GM13977 (cell line): ENCODE measurements at regions not wholly inside any gene's neighbourhood (a gene's known extent, or its start where the extent isn't known, plus 50 kb on each side); places are given as distances from the start of the nearest gene placed in this dataset.

Experiments
- DNase-seq: peaks from one replicate; pipeline ENCODE4 v3.0.0; 2012; ENCODE audit warnings: low spot score
- in situ Hi-C: fragments of 300-500 bp; cut with MboI; formaldehyde crosslinking; loops from one replicate; pipeline ENCODE4 v1.12.0; 2022; ENCODE audit warnings: low sequenced_read_pairs, low pct_unique_long_range_greater_than_20kb, mixed read lengths, inconsistent platforms; ENCODE audit not compliant: unreplicated experiment
- TF ChIP-seq, protein P1 (sequence below): IDR thresholded peaks from 2 replicates; pipeline ENCODE4 v1.5.1; 2012; ENCODE audit warnings: mild to moderate bottlenecking, control low read depth; ENCODE audit not compliant: insufficient read depth; ENCODE audit errors: extremely low read depth, missing control alignments

DNA sequence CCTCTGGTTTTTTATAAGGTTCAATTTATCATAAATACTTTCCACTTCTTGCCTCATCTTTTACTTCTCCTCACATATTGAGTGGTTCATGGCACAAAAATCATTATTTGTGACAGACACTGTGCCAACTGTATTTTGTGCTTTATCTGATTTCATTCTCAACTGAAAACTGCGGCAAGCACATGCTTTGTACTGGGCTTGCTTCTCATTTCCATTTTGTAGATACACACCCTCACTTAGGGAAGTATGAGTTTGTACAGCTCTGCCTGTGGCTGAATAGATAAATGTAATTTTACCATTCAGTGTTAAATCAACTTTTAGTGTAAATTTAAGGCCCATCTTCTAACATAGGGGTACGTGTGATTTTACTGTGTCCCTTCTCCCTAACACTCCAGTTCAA, 83.6 kb downstream of the ANXA2R start:
- DNase-seq, result no peak
- in situ Hi-C loops, result no loop called here
- TF ChIP-seq, protein P1, sequence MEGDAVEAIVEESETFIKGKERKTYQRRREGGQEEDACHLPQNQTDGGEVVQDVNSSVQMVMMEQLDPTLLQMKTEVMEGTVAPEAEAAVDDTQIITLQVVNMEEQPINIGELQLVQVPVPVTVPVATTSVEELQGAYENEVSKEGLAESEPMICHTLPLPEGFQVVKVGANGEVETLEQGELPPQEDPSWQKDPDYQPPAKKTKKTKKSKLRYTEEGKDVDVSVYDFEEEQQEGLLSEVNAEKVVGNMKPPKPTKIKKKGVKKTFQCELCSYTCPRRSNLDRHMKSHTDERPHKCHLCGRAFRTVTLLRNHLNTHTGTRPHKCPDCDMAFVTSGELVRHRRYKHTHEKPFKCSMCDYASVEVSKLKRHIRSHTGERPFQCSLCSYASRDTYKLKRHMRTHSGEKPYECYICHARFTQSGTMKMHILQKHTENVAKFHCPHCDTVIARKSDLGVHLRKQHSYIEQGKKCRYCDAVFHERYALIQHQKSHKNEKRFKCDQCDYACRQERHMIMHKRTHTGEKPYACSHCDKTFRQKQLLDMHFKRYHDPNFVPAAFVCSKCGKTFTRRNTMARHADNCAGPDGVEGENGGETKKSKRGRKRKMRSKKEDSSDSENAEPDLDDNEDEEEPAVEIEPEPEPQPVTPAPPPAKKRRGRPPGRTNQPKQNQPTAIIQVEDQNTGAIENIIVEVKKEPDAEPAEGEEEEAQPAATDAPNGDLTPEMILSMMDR, result no peak

DNA sequence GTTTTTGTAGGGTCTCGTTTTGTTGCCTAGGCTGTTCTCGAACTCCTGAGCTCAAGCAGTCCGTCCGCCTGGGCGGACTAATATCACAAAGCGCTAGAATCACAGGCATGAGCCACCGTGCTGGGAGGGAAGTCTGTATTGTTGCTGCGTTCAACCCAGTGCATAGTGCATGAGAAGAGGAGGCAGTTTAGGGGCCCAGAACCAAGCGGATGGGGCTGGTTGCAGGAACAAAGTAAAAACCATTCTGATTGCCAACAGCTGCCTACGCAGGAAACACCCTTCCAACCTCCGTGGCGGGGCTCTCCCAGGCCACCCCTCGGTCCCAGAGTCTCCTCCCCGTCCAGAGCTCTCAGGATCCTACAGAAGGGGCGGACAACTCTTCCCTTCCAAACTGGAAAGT, 87.1 kb downstream of the ANXA2R start:
- in situ Hi-C loops, result no loop called here
- TF ChIP-seq, protein P1, result no peak
- DNase-seq, result no peak

DNA sequence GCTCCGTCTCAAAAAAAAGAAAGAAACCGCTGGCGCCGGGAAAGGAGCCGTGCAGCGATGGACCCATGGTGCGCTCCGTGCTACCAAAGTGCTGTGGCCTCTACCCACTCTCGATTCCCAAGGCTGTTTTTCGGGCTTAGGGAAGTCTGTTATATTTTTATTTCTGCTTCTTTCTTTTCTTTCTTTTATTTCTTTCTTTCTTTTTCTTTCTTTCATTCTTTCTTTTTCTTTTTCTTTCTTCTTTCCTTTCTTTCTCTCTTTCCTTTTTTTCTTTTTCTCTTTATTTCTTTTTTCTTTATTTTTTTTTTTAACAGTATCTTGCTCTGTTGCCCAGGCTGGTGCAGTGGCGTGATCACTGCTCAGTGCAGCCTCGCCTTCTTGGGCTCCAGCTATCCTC, 87.5 kb downstream of the ANXA2R start:
- in situ Hi-C loops, result no loop called here
- TF ChIP-seq, protein P1, result no peak

DNA sequence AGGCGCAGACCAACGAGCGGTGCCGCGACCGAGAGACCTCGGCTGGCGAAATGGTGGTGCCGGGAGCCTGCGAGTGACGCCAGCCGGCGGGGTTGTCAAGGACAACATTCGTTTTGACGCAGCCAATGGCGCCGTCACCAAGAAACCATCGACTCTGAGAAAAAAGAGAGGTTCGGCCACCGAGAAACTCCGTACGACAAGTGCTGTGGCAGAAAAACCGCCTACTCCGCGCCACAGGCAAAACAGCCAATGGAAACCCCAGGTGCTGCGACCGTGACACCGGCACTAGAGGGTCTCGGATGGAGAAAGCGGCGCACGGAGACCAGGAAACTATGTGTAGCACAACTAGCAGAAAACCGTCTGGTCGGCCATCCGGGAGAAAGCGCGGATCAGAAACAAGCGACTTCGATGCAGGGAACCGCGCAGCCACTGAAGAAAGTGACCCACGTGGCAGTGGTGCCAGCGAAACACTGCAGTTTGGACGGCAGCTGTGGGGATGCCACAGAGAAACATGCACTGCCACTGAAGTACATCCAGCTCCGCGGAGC, 88.8 kb downstream of the ANXA2R start:
- in situ Hi-C loops, result no loop called here

More for the DNA sequence above, 87.5 kb downstream of the ANXA2R start:
- no peak for DNase-seq

DNA sequence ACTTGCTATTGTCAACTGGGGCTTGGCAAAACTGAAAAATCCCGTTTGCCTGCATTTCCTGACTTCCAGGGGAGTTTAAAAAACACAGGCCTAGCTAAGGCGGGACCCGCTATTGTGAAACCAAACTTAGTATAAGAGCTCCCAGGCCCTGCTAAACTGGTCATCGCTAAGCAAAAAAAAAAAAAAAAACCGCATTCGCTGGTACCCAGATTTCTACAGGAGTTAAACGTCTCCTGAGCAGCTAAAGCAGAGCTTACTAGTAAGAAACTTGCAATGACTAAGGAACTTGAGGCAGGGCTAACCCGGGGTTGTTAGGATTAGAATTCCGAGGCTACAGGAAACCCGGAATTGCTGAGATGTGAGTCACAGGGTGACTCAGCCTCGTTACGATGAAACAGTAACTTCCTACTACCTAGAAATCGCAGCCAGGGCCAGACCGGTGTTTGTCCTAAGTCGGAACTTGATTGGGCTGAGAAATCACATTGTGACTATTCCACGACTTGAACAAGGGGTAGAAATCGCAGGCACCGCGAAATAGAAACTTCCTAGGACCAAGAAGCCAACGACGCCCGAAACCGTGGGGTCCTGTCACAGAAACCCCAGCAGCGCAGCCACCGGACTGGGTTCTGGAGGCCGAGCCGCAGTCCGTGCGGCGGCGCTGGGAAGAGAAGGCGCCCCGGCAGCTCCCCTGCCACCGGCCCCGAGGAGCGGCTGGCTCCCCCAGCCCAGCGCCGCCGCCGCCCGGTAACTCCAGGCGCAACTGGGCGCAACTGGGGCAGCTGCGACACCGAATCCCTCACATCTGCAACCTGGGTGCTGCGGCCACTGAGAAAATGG, 89.4 kb downstream of the ANXA2R start:
- DNase-seq, result peak; percentile 71
- TF ChIP-seq, protein P1, result no peak
- in situ Hi-C loops, result no loop called here

More for the DNA sequence above, 88.8 kb downstream of the ANXA2R start:
- peak; percentile 84 for DNase-seq
- TF ChIP-seq, protein P1, result no peak

DNA sequence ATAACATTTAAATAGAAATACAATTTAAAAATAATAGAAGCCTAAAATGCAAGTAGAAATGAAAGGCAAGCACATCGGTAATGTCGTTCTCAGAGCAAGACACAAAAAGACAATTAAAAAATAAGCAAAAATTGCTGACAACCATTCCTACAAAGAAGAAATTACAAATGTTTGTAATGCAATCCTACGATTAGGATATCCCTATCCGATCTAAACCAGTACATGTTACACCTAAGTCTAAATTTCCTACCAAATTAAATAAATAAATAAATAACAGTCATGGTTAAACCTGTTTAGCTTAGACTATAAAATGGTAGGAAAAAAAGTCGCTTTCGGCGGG, 90.0 kb downstream of the ANXA2R start:
- in situ Hi-C loops, result no loop called here
- TF ChIP-seq, protein P1, result no peak
- no peak for DNase-seq
